ENCODE measurements at regions not wholly inside any gene's neighbourhood (a gene's known extent, or its start where the extent isn't known, plus 50 kb on each side); places are given as distances from the start of the nearest gene placed in this dataset.

- Histone ChIP-seq H3K4me1 (ENCODE audit: control insufficient read depth in 2 of 2, insufficient read depth in 2 of 2, low read length in 2 of 2) (no peaks in the 10 kb centered on the region), H3K36me3 (ENCODE audit: control insufficient read depth in 2 of 3, insufficient read depth in 3 of 3, low read length in 3 of 3) (no peaks in the 10 kb centered on the region), H3K27me3 (ENCODE audit: control insufficient read depth in 2 of 2, insufficient read depth in 2 of 2, low read length in 2 of 2) (no peaks in the 10 kb centered on the region), H3K27ac (ENCODE audit: low read depth, low read length) (no peak overlapping the region), H3K9me3 (ENCODE audit: control insufficient read depth in 2 of 3, low read length in 3 of 3) (no peaks in the 10 kb centered on the region), H3K4me3 (ENCODE audit: low read length) (no peak overlapping the region)
- Mint-ChIP-seq H3K36me3 (no peaks in the 10 kb centered on the region), H3K4me1 (no peaks in the 10 kb centered on the region), H3K27me3 (peaks cover 0 to 4% (median 0%) of the 10 kb centered on the region in 5 donors), H3K4me3 (no peak overlapping the region), H3K9me3 (peaks cover 0 to 2% (median 0%) of the 10 kb centered on the region in 11 donors), H3K27ac (no peak overlapping the region)
- intact Hi-C loops (cut with micrococcal nuclease), result no loop called here
- POLR2A ChIA-PET, result no interaction called here
- CTCF ChIA-PET, result interaction anchor here (0.6 kb wide), 1 partner anchor 503 kb away, joined by 6 read pairs; no protein-coding TSS in a partner anchor
- ATAC-seq, result no peak
- DNase-seq, result no peak
Observed at GRCh38 chr10:106107706-106108105, 1056.8 kb downstream of the SORCS1 start.

DNA sequence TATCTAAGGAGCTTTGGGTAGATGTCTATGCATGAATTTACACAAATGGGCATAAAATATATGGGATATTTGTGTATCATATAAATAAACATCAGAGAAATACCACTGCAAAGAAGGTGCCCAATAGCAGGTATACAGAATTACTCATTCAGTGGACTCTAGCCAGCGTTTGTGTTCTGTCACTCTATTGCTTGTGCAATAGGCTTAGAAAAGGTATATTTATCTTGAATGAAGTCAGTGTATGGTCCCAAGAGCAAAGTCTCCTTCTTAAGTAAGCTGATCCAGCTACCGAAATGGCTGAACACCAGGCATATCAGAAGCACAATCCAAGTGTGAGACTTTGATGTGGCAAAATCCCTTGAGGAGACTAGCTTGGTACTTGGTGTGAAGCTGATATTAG is 1058.4 kb downstream of the SORCS1 start:
- Histone ChIP-seq H3K4me3 (ENCODE audit: low read length) (no peak overlapping the region), H3K4me1 (ENCODE audit: control insufficient read depth in 2 of 2, insufficient read depth in 2 of 2, low read length in 2 of 2) (no peaks in the 10 kb centered on the region), H3K36me3 (ENCODE audit: control insufficient read depth in 2 of 3, insufficient read depth in 3 of 3, low read length in 3 of 3) (no peaks in the 10 kb centered on the region), H3K9me3 (ENCODE audit: control insufficient read depth in 2 of 3, low read length in 3 of 3) (no peaks in the 10 kb centered on the region), H3K27ac (ENCODE audit: low read depth, low read length) (no peak overlapping the region), H3K27me3 (ENCODE audit: control insufficient read depth in 2 of 2, insufficient read depth in 2 of 2, low read length in 2 of 2) (no peaks in the 10 kb centered on the region)
- H3K4me1 Mint-ChIP-seq, result no peaks in the 10 kb centered on the region
- peaks cover 0 to 4% (median 0%) of the 10 kb centered on the region in 5 donors for H3K27me3 Mint-ChIP-seq
- ATAC-seq (no peak), DNase-seq (no peak)
- H3K9me3 Mint-ChIP-seq, result peaks cover 0 to 2% (median 0%) of the 10 kb centered on the region in 11 donors
- no peak overlapping the region for H3K27ac Mint-ChIP-seq
- ChIA-PET CTCF (no interaction called here), POLR2A (no interaction called here)
- intact Hi-C loops (cut with micrococcal nuclease), result no loop called here
- no peaks in the 10 kb centered on the region for H3K36me3 Mint-ChIP-seq
- H3K4me3 Mint-ChIP-seq, result no peak overlapping the region

DNA sequence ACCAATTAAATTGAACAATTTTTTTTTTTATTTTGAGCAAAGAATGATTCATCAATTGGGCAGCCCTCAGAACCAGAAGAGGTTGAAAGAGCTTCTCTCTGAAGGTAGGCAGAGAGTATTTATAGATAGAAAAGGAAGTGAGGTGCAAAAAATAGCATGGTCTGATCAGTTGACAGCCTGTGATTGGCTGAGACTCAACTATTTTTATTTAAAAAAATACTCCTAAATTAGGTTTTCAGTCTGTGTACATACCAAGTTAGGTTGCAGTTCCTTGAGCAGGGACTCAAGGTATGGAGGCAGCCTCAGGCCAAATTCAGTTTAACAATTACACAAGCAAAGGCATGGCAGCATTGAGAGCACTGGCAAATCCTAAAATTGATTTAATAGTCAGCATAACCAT is 1074.7 kb downstream of the SORCS1 start:
- Mint-ChIP-seq H3K4me3 (no peak overlapping the region), H3K9me3 (peaks cover 0 to 5% (median 0%) of the 10 kb centered on the region in 11 donors), H3K36me3 (no peaks in the 10 kb centered on the region), H3K27me3 (peaks cover 0 to 5% (median 0%) of the 10 kb centered on the region in 5 donors), H3K27ac (no peak overlapping the region), H3K4me1 (no peaks in the 10 kb centered on the region)
- ChIA-PET POLR2A (no interaction called here), CTCF (no interaction called here)
- Histone ChIP-seq H3K4me1 (ENCODE audit: control insufficient read depth in 2 of 2, insufficient read depth in 2 of 2, low read length in 2 of 2) (no peaks in the 10 kb centered on the region), H3K27me3 (ENCODE audit: control insufficient read depth in 2 of 2, insufficient read depth in 2 of 2, low read length in 2 of 2) (no peaks in the 10 kb centered on the region), H3K36me3 (ENCODE audit: control insufficient read depth in 2 of 3, insufficient read depth in 3 of 3, low read length in 3 of 3) (no peaks in the 10 kb centered on the region), H3K27ac (ENCODE audit: low read depth, low read length) (no peak overlapping the region), H3K4me3 (ENCODE audit: low read length) (no peak overlapping the region), H3K9me3 (ENCODE audit: control insufficient read depth in 2 of 3, low read length in 3 of 3) (no peaks in the 10 kb centered on the region)
- ATAC-seq (no peak), DNase-seq (no peak)
- intact Hi-C loops (cut with micrococcal nuclease), result no loop called here

DNA sequence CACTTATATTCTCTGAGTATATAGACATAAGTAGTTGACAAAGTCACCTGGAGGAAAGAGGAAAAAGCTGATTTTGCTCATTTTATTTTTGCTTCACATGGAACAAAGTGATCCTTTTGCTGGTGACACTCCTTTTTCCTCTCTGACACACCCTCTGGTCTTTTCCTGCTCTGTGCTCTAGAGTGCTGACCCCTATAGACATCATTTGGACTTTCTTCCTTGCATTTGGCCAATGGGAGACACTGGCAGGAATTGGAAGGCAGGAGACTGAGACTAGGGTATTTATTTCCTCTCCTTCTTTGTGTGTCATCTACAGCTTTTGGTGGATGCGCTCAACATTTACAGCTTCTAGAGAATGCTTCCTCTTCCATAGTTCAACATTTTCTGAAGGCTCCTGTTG is 1078.1 kb downstream of the SORCS1 start:
- CTCF ChIA-PET, result no interaction called here
- Mint-ChIP-seq H3K27me3 (peaks cover 0 to 5% (median 0%) of the 10 kb centered on the region in 5 donors), H3K27ac (no peak overlapping the region), H3K36me3 (no peaks in the 10 kb centered on the region), H3K4me3 (no peak overlapping the region), H3K4me1 (no peaks in the 10 kb centered on the region), H3K9me3 (peaks cover 0 to 5% (median 0%) of the 10 kb centered on the region in 11 donors)
- Histone ChIP-seq H3K9me3 (ENCODE audit: control insufficient read depth in 2 of 3, low read length in 3 of 3) (no peaks in the 10 kb centered on the region), H3K4me1 (ENCODE audit: control insufficient read depth in 2 of 2, insufficient read depth in 2 of 2, low read length in 2 of 2) (no peaks in the 10 kb centered on the region), H3K4me3 (ENCODE audit: low read length) (no peak overlapping the region), H3K27me3 (ENCODE audit: control insufficient read depth in 2 of 2, insufficient read depth in 2 of 2, low read length in 2 of 2) (no peaks in the 10 kb centered on the region), H3K36me3 (ENCODE audit: control insufficient read depth in 2 of 3, insufficient read depth in 3 of 3, low read length in 3 of 3) (no peaks in the 10 kb centered on the region), H3K27ac (ENCODE audit: low read depth, low read length) (no peak overlapping the region)
- DNase-seq (no peak), ATAC-seq (no peak)
- intact Hi-C loops (cut with micrococcal nuclease), result no loop called here
- POLR2A ChIA-PET, result no interaction called here

GRCh38 chr10:106083572-106083971 is 1080.9 kb downstream of the SORCS1 start:
- Histone ChIP-seq H3K9me3 (ENCODE audit: control insufficient read depth in 2 of 3, low read length in 3 of 3) (peaks cover 0 to 4% (median 0%) of the 10 kb centered on the region in 3 experiments), H3K27ac (ENCODE audit: low read depth, low read length) (no peak overlapping the region), H3K27me3 (ENCODE audit: control insufficient read depth in 2 of 2, insufficient read depth in 2 of 2, low read length in 2 of 2) (no peaks in the 10 kb centered on the region), H3K4me3 (ENCODE audit: low read length) (no peak overlapping the region), H3K36me3 (ENCODE audit: control insufficient read depth in 2 of 3, insufficient read depth in 3 of 3, low read length in 3 of 3) (no peaks in the 10 kb centered on the region), H3K4me1 (ENCODE audit: control insufficient read depth in 2 of 2, insufficient read depth in 2 of 2, low read length in 2 of 2) (no peaks in the 10 kb centered on the region)
- no peak overlapping the region for H3K27ac Mint-ChIP-seq
- H3K27me3 Mint-ChIP-seq, result peaks cover 0 to 5% (median 0%) of the 10 kb centered on the region in 5 donors
- no peaks in the 10 kb centered on the region for H3K36me3 Mint-ChIP-seq
- ATAC-seq (no peak), DNase-seq (no peak)
- peaks cover 0 to 5% (median 0%) of the 10 kb centered on the region in 11 donors for H3K9me3 Mint-ChIP-seq
- no peak overlapping the region for H3K4me3 Mint-ChIP-seq
- ChIA-PET CTCF (no interaction called here), POLR2A (no interaction called here)
- H3K4me1 Mint-ChIP-seq, result no peaks in the 10 kb centered on the region
- intact Hi-C loops (cut with micrococcal nuclease), result no loop called here

DNA sequence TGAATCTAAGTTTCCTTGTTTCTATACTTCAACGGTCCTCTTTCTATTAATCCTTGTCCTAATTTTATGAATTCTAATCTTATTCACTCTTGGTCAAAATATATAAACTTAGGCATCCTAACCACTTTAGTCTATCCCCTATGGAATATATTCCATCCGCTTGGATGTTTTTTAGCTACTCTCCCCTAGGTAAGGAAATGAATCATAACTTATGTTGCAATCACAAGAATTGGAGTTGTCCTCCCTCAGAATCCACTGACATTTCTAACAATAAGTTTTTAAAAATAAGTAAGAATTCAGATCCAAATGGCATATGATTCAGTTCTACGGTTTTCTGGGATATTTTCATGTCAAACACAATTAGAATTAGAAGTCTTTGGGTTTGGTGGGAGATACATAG is 1081.6 kb downstream of the SORCS1 start:
- no peak for DNase-seq
- H3K9me3 Mint-ChIP-seq, result peaks cover 0 to 6% (median 0%) of the 10 kb centered on the region in 11 donors
- POLR2A ChIA-PET, result no interaction called here

GRCh38 chr10:106078895-106079576 is 1085.5 kb downstream of the SORCS1 start:
- Histone ChIP-seq H3K27ac (ENCODE audit: low read depth, low read length) (no peak overlapping the region), H3K4me1 (ENCODE audit: control insufficient read depth in 2 of 2, insufficient read depth in 2 of 2, low read length in 2 of 2) (no peaks in the 10 kb centered on the region), H3K9me3 (ENCODE audit: control insufficient read depth in 2 of 3, low read length in 3 of 3) (peaks cover 0 to 4% (median 0%) of the 10 kb centered on the region in 3 experiments), H3K36me3 (ENCODE audit: control insufficient read depth in 2 of 3, insufficient read depth in 3 of 3, low read length in 3 of 3) (no peaks in the 10 kb centered on the region), H3K4me3 (ENCODE audit: low read length) (no peak overlapping the region), H3K27me3 (ENCODE audit: control insufficient read depth in 2 of 2, insufficient read depth in 2 of 2, low read length in 2 of 2) (no peaks in the 10 kb centered on the region)
- DNase-seq, result no peak
- no peak for ATAC-seq
- intact Hi-C loops (cut with micrococcal nuclease), result no loop called here
- POLR2A ChIA-PET, result no interaction called here
- CTCF ChIA-PET, result no interaction called here
- Mint-ChIP-seq H3K36me3 (no peaks in the 10 kb centered on the region), H3K4me3 (no peak overlapping the region), H3K27ac (no peak overlapping the region), H3K4me1 (no peaks in the 10 kb centered on the region), H3K27me3 (peaks cover 0 to 5% (median 0%) of the 10 kb centered on the region in 5 donors), H3K9me3 (peaks cover 0 to 4% (median 2%) of the 10 kb centered on the region in 11 donors)

More for the DNA sequence above, 1081.6 kb downstream of the SORCS1 start:
- peaks cover 0 to 4% (median 0%) of the 10 kb centered on the region in 3 experiments for H3K9me3 ChIP-seq (ENCODE audit: control insufficient read depth in 2 of 3, low read length in 3 of 3)
- CTCF ChIA-PET, result no interaction called here
- Mint-ChIP-seq H3K27me3 (peaks cover 0 to 5% (median 0%) of the 10 kb centered on the region in 5 donors), H3K4me3 (no peak overlapping the region), H3K36me3 (no peaks in the 10 kb centered on the region), H3K4me1 (no peaks in the 10 kb centered on the region), H3K27ac (no peak overlapping the region)
- no peaks in the 10 kb centered on the region for H3K36me3 ChIP-seq (ENCODE audit: control insufficient read depth in 2 of 3, insufficient read depth in 3 of 3, low read length in 3 of 3)
- H3K27ac ChIP-seq (ENCODE audit: low read depth, low read length), result no peak overlapping the region
- no peak overlapping the region for H3K4me3 ChIP-seq (ENCODE audit: low read length)
- H3K4me1 ChIP-seq (ENCODE audit: control insufficient read depth in 2 of 2, insufficient read depth in 2 of 2, low read length in 2 of 2), result no peaks in the 10 kb centered on the region
- intact Hi-C loops (cut with micrococcal nuclease), result no loop called here
- no peaks in the 10 kb centered on the region for H3K27me3 ChIP-seq (ENCODE audit: control insufficient read depth in 2 of 2, insufficient read depth in 2 of 2, low read length in 2 of 2)
- no peak for ATAC-seq

Data from naive thymus-derived CD4-positive, alpha-beta T cell (primary cell).